HG03354 (cell line): ENCODE measurements at regions not wholly inside any gene's neighbourhood (a gene's known extent, or its start where the extent isn't known, plus 50 kb on each side); places are given as distances from the start of the nearest gene placed in this dataset.
"Not testable (repeated sequence)": the region's sequence is repeated elsewhere in the genome, so short reads cannot be mapped to it uniquely, and the experiment has no call there.

Experiments
- ATAC-seq: cut with Tn5 transposase; IDR thresholded peaks from one replicate; pipeline ENCODE4 v1.9.1; 2021; ENCODE audit warnings: mild to moderate bottlenecking; ENCODE audit not compliant: unreplicated experiment, poor library complexity, severe bottlenecking

DNA sequence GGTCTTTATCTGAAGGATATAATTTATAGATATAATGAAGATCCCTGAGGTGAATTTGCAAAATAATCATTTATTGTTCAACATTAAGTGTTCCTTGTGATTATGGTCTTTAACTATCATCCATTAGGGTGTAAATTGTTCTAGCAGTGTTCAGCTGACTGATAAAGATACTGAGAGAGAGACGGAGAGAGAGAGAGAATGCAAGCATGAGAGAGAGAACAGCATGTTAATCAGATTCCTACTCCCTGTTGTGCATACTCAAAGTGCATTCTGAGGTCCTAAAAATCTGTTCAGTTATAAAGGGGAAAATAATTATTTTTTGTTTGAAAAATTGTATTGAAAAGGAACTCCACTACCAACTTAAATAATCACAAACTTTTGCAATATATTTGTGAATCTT is 271.0 kb upstream of the CBLB start:
- no peak for ATAC-seq

DNA sequence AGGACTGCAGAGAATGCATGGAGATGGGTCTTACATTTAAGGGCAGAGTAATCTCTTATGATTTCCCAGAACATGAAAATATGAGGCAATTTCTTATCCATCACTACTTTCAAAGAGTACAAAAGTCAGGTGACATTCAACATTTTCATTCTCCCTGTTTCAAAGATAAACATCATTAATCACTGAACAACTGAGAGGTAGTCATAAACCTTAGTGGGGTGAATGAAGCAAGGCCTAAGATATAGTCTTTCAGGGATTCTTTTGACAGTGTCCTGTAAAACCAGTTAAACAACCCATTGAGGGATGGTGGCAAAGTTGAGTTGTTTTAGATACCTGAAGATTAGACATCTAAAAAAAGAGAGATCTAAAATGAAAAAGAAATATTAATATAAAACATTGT is 271.6 kb upstream of the CBLB start:
- ATAC-seq: no peak

DNA sequence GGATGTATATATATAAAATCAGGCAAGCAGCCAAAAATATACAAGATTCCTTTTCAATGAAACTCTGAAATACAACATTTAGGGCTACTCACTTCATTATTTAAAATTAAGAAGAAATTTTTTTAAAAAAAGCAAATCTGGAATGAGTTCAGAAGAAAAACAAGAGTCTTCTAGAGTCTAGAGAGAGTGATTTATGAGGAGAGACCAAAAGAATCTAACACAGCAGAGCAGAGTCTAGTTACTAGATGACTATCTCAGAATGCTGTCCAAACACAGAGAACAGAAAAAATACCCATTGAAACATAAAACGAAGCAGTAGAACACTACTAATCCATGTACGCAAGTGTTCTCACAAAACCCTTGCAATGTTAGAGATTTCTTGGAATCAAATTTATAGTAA is 275.2 kb upstream of the CBLB start:
- no peak for ATAC-seq

DNA sequence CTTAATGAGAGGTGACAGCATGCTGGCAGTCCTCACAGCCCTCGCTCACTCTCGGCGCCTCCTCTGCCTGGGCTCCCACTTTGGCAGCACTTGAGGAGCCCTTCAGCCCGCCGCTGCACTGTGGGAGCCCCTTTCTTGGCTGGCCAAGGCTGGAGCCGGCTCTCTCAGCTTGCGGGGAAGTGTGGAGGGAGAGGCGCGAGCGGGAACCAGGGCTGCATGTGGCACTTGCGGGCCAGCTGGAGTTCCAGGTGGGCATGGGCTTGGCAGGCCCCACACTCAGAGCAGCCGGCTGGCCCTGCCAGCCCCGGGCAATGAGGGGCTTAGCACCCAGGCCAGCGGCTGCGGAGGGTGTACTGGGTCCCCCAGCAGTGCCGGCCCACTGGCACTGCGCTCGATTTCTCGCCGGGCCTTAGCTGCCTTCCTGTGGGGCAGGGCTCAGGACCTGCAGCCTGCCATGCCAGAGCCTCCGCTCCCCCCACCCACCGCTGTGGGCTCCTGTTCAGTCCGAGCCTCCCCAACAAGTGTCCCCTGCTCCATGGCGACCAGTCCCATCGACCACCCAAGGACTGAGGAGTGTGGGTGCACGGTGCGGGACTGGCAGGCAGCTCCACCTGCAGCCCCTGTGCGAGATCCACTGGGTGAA is 279.7 kb upstream of the CBLB start:
- not testable (repeated sequence) for ATAC-seq

DNA sequence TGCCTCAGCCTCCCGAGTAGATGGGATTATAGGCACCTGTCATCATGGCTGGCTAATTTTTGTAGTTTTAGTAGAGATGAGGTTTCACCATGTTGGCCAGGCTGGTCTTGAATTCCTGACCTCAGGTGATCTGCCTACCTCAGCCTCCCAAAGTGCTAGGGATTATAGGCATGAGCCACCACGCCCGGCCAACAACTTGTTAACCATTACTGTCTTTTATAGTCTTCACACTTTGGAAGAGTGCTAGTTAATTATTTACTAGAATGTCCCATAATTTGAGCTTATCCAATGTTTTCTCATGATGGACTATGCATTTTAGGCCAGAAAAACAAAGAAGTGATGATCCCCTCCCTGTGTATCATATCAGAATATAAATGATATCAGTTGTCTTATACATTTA is 288.6 kb upstream of the CBLB start:
- ATAC-seq: no peak

DNA sequence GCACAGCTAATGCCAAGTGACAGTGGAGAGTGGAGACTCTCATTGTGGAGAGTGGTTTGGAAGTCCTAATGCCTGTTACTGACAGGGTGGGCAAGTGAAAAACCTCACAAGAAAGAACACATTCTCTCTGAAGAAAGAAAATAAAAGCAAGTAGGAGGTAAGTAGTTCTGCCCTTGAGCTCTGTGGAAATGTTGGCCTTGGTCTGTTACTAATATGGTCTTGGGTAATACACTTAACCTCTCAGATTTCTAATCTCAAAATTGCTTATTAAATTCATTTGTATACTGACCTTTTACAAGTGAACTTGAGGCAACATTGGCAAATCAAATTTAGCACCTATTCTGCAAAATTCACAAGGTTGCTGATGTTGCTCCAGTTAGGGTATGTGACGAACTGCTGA is 291.6 kb upstream of the CBLB start:
- ATAC-seq: no peak

DNA sequence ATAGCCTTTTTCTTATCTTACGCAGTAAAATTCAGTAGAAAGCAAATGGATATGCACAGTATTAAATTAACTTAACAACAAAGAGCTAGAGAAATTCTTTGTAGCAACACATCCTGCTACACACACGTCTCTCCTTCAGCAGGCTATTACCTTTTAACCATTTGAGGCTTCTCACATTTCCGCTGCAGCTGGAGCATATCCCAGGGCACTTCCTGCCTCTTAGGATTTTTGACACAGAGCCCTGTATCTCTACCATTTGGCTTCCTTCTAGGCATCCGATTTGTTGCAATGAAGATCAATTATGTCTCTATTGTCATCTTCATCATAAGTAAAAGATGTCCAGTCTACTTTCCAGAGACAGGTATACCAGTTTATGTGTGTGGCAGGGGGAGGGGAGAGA is 292.4 kb upstream of the CBLB start:
- no peak for ATAC-seq

DNA sequence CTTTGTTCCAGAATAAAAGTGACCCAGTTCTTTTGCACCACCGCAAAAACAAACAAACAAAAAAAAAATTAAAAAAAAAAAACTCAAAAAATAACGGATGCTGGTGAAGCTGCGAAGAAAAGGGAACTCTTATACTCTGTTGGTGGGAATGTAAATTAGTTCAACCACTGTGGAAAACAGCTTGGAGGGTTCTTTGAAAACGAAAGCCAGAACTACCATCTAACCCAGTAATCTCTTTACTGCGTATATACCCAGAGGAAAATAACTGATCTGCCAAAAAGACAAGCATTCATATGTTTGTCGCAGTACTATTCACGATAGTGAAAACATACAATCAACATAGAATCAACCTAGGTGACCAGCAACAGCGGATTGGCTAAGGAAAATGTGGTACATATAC is 298.9 kb upstream of the CBLB start:
- ATAC-seq: no peak

DNA sequence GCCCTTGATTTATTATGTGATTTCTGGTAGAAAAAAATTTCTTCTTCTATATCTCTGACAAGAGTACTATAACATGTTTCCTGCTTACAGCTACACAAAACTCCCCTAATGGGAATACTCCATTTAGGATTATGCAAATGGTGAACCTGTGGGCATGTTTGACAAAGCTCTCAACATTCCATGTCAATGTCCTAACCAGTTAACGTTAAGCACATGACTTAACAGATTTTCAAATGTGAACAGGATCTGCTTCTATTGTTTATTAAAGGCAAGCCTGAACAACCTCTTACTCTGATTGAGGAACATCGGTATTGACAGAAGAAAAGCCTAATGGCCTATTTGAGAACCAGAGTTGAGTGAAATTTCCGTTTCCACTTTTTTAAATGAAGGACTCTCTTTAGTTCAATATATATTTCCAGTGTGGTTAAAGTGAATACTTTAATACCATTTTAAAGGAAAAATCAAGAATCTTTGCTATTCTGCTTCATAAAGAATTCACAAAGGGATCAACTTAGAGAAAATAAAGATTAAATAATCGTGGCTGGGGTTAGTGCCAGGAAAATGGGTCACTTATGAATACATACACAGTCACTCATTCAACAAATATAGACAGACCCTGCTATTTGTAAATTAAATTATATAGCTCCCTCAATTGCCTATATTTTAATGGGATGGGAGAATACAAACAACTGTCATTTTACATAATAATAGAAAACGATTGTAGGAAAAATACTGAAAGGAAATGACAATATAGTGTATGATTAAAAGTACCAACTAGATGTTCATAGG is 300.3 kb upstream of the CBLB start:
- ATAC-seq: no peak

DNA sequence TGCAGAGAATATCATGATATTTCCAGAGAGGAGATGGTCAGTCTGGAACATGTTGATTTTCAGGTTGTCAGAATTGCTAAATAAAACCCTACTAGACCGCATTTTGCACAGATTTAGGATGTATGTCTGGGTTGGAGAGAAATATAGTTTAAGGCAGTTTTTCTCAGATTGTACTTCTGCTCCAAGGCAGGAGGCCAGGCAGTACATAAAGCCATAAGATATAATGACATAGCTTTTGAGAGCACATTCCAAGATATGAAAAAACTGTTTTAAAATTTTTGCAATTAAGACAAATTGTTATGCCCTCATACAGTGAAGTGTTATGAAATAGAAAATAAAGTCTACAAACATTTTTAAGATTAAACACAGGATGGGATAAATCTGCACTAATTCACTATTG is 301.8 kb upstream of the CBLB start:
- ATAC-seq: no peak

DNA sequence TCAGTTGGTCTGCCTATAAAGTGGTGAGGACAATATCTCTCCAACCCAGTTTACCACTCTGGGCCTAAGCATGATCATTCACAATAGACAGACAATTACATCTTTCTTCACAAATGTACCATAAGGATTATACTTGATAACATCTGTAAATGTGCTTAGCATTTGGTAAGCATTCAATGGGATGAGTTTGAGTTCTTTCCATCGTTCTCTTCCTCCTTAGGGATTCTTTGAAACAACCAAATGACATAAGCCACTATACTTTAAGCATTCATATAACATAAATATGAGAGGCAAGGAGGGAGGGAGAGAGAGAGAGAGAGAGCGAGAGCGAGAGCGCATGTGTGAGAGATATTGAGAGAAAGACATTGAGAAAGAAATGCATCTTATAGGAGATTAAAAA is 303.3 kb upstream of the CBLB start:
- ATAC-seq: no peak

DNA sequence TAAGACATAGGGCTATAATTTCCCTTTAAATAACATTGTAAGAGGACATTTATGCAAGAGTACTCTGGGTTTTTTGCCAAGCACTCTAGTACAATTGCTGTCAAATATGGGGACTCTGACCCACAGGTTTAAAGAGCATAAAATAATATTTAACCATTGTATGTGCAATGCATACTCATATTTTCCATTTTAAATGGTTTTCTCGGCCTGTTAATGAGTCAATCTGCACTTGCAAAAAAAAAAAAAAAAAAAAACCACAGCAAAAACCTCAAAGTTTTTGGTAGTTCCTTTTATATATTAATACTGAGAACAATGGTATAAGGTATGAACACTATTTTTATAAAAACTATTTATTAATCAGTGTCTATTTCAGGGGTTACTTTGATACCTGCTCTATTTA is 304.0 kb upstream of the CBLB start:
- peak; percentile 78 for ATAC-seq

DNA sequence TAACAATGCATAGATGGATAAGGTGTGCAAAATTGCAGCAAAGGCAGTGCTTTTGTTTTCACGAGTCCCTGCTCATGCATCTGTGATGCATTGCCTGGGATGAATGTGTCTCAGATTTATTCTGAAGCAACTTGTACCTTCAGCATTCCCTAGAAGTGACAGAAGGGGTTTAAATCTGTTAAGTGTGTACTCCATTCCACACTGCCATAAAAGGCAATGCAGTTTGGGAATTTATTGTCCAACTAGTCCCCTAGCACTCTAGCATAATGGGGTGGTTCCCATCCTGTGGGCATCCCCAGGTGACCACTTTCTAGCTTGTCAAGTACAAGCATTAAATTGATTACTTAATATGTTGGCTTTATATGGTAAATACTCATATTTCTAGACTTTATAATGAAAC is 306.5 kb upstream of the CBLB start:
- ATAC-seq: no peak

DNA sequence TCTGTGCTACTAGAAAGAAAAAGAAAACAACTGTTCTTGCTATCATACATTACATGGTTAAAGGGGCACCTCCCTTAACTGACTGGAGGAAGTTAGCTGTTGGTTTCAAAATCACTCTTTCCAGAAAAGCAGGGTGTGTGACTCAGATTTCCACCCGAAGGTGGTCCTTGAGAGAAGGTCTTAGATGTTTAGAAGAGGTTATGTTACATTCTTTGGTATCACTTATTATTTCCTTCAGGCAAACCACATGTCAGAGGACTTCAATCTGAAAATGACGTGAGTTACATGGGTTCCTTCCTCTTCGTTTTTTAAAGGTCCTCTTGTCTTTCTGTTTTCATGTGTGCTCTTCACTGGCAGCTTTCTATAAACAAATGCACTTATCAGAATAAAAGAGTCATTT is 307.9 kb upstream of the CBLB start:
- ATAC-seq: peak; percentile 87

DNA sequence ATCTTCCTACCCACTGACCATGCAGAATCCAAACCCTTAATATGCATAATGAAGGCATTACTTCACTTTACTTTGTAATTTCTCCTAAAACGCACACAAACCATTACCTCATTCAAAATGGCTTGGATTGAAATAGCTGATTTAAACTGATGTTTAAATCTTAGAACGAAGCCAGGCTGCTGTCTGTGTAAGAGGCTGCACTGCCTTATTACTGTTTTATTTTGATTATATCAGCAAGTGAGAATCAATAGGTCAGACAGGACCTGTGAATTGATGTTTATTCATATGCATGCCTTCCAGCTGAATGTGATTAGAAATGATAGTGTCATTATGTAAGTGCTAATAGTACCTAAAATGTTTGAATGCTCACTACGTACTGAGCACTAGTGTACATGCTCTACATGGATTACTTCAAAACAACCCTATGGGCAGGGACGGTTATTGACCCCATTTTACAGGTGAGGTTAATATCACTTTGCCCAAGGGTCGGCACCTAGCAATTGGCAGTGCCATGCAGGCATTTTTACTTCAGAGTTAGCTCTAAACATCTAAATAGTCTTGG is 314.2 kb upstream of the CBLB start:
- ATAC-seq: no peak

DNA sequence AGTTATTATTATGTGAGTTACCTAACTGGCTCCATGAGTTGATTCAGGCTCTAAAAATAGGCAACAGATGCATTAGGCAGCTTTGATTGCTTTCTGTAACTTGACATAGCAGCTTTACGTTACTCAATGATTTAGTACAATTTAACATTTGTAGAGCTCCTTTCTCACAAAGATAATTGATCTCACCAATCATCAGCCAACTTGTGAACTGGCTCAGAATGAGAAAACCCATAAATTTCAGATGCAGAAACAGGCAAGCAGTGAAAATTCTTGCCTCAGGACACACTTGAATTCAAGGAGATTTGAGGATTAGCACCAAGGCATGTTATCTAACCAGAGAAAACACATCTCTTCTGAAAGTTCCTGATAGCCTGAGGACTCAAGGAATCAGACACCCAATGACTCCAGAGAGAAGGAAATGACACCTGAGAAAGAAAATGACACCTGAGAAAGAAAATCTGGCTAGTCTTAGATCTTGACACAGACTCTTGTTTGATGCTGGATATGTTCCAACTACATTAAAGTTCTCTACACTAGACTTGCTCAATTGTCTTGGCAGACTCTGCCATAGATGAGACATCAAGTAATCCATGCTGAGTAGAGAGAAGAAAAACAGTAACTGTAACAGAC is 315.1 kb upstream of the CBLB start:
- ATAC-seq: no peak

DNA sequence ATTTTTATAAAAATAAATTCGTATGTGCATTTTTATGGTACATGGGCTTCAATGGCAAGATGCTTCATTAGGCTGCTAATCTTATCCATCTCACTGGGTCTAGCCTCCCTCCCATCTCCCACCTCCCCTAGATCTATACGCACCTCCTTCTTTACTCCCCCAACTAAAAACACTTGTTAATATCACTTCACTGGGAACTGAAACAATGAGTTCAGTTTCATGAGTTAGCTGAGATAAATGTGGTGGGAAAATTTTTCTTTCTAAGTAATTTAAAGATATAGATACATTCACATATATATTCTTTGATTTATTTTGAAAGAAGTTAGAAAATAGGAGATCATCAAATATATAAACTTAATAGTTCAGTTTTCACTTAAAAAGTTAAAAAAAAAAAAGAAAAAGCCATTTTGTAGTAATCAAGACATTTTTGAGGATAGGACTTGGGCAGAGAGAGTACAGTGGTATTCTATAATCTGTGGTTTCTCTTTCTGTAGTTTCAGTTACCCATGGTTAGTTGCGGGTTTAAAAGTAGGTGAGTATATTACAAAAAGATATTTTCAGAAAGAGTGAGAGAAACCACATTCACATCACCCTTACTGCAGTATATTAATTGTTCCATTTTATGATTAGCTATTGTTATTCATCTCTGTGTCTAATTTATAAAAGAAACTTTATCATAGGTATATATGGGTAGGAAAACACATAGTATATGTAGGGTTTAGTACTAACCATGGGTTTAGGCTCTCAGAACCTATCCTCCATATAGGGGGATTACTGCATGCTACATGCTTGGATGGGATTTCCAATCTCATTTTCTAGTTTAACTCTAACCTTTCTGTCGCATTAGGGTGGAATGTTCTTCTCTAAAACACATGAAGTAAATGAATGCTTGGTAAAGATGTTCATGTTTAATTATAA is 316.0 kb upstream of the CBLB start:
- ATAC-seq: peak; percentile 97

DNA sequence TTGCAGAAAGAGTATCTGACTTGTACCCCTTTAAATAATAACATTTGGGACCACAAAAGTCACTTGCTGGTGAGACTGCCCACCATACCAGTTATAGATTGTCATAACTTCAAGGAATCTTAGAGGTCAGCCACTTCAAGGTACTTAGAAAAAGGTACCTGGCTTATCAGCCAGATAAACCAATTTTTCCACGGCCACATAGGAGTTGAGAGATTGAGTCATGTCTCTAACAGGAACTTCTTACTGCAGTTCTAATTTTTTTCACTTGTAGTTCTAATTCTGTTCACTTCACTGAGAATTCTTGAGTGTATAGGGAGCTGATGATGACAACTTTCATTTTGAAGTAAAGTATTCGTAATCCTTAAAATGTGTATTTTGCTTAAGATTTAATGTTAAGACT is 317.1 kb upstream of the CBLB start:
- no peak for ATAC-seq

DNA sequence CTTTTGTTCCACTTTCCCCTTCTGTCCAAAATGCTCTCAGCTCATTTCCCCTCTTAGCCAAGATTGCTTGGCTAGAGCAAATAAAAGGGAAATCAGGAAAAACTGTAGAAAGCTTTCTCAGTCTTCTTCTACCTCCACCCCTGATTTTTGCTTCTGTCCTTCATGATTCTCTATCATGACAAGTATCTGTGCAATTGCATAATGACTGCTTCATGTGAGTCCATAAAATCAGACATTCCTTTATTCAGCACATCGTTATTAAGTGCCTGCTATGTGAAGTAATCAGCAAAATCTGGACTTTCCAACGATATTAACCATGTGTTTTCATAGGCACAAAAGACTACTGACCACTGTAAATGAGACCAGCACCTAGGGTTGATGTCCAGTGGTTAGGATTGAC is 321.5 kb upstream of the CBLB start:
- ATAC-seq: no peak

DNA sequence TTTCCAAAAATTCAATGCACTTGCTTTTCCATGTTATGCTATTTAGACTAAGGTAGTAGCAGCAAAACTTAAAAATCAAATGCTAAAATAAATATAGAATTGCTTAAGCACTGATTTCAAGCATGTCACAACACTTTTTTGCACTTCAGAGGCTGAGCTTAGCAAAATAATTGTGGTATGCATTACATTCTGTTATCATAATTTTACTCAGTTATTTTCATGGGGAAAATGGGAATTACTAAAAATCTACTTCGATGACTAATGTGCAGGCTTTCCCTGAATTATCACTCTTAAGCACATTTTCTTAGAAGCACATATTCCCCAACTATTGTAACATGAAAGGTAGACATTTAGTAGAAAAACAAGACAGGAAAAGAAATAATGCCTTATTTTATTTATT is 322.4 kb upstream of the CBLB start:
- no peak for ATAC-seq
